Endodermal cell (in vitro differentiated cells): ENCODE measurements at regions not wholly inside any gene's neighbourhood (a gene's known extent, or its start where the extent isn't known, plus 50 kb on each side); places are given as distances from the start of the nearest gene placed in this dataset.

Experiments used
- DNase-seq: peaks from one replicate; pipeline ENCODE4 v3.0.0-alpha.2; 2017
- H3K27ac ChIP-seq: 2 replicates; pipeline ENCODE4 v1.5.1; 2013; ENCODE audit warnings: mild to moderate bottlenecking, low read depth, low read length, moderate library complexity
- H3K27me3 ChIP-seq: 2 replicates; pipeline ENCODE4 v1.6.1; 2013; ENCODE audit warnings: mild to moderate bottlenecking, low read length, moderate library complexity; ENCODE audit not compliant: insufficient read depth, control insufficient read depth, poor library complexity, severe bottlenecking
- H3K36me3 ChIP-seq: 2 replicates; pipeline ENCODE4 v1.7.0; 2013; ENCODE audit warnings: mild to moderate bottlenecking, low read length, moderate library complexity; ENCODE audit not compliant: control insufficient read depth, insufficient read depth
- H3K4me1 ChIP-seq: one replicate; pipeline ENCODE4 v1.7.0; 2013; ENCODE audit warnings: low read length; ENCODE audit not compliant: control insufficient read depth, insufficient read depth
- H3K4me3 ChIP-seq: 2 replicates; pipeline ENCODE4 v1.5.1; 2013; ENCODE audit warnings: mild to moderate bottlenecking, low read length, moderate library complexity
- H3K9ac ChIP-seq: 2 replicates; pipeline ENCODE4 v1.6.1; 2013; ENCODE audit warnings: mild to moderate bottlenecking, low read length, moderate library complexity; ENCODE audit not compliant: poor library complexity, severe bottlenecking; ENCODE audit errors: extremely low read depth
- H3K9me3 ChIP-seq: 2 replicates; pipeline ENCODE4 v1.6.1; 2013; ENCODE audit warnings: mild to moderate bottlenecking, low read length, moderate library complexity; ENCODE audit not compliant: control insufficient read depth
- H3K27ac Mint-ChIP-seq: 2 replicates; pipeline ENCODE4 v1.8.0; 2020; ENCODE audit warnings: mixed read lengths
- H3K27me3 Mint-ChIP-seq: 2 replicates; pipeline ENCODE4 v1.8.0; 2021; ENCODE audit warnings: mild to moderate bottlenecking, mixed read lengths; ENCODE audit not compliant: insufficient read depth
- H3K36me3 Mint-ChIP-seq: 2 replicates; pipeline ENCODE4 v1.8.0; 2020; ENCODE audit warnings: low read depth, mixed read lengths
- H3K4me1 Mint-ChIP-seq: 2 replicates; pipeline ENCODE4 v1.8.0; 2020; ENCODE audit warnings: mixed read lengths
- H3K4me3 Mint-ChIP-seq: 2 replicates; pipeline ENCODE4 v1.8.0; 2020; ENCODE audit warnings: mild to moderate bottlenecking, moderate library complexity, mixed read lengths
- H3K9me3 Mint-ChIP-seq: 2 replicates; pipeline ENCODE4 v1.8.0; 2020; ENCODE audit warnings: mild to moderate bottlenecking, mixed read lengths
- WGBS, 2 experiments: methylation state at CpG; one replicate each; pipeline versions ENCODE4 v1.1.5 to v1.1.7; 2013; ENCODE audit warnings: missing lambda C conversion rate in 2 of 2, mixed read lengths in 1 of 2; ENCODE audit not compliant: insufficient coverage in 1 of 2, insufficient read length in 1 of 2; 5-methylcytosine and 5-hydroxymethylcytosine counted together
- TF ChIP-seq, protein P1 (sequence below): fragments of 200-600 bp; sonication (generic); conservative IDR thresholded peaks from 2 replicates; pipeline ENCODE4 v1.5.0; 2021; ENCODE audit warnings: antibody characterized with exemption, mild to moderate bottlenecking

DNA sequence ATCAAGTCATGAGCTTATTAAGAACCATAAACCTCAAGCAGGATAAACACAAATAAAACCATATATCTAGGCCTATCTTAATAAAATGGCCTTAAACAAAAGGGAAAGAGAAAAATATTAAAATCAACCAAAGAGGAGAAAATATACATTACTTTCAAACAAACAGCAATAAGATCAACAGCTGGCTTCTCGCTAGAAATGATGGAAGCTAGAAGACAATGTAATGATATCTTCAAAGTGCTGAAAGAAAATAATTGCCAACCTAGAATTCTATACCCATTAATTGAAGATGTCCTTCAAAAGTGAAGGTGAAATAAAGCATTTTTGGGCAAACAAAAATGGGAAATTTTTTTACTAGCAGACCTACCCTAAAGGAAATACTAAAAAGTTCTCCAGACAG, 142.9 kb upstream of the PODXL start:
- DNase-seq = no peak
- TF ChIP-seq, protein P1, sequence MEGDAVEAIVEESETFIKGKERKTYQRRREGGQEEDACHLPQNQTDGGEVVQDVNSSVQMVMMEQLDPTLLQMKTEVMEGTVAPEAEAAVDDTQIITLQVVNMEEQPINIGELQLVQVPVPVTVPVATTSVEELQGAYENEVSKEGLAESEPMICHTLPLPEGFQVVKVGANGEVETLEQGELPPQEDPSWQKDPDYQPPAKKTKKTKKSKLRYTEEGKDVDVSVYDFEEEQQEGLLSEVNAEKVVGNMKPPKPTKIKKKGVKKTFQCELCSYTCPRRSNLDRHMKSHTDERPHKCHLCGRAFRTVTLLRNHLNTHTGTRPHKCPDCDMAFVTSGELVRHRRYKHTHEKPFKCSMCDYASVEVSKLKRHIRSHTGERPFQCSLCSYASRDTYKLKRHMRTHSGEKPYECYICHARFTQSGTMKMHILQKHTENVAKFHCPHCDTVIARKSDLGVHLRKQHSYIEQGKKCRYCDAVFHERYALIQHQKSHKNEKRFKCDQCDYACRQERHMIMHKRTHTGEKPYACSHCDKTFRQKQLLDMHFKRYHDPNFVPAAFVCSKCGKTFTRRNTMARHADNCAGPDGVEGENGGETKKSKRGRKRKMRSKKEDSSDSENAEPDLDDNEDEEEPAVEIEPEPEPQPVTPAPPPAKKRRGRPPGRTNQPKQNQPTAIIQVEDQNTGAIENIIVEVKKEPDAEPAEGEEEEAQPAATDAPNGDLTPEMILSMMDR = no peak
- WGBS, 2 experiments = no CpG with 5 or more reads among the region's 1 CpG
- H3K4me3 ChIP-seq = no peak overlapping the region
- H3K27ac ChIP-seq = no peak overlapping the region
- H3K9ac ChIP-seq = no peak overlapping the region
- Mint-ChIP-seq H3K27ac (no peak overlapping the region), H3K27me3 (no peaks in the 10 kb centered on the region), H3K4me3 (no peak overlapping the region), H3K4me1 (no peaks in the 10 kb centered on the region), H3K9me3 (peaks cover 2% of the 10 kb centered on the region), H3K36me3 (no peaks in the 10 kb centered on the region)
- H3K4me1 ChIP-seq = no peaks in the 10 kb centered on the region
- no peaks in the 10 kb centered on the region for H3K36me3 ChIP-seq
- no peaks in the 10 kb centered on the region for H3K27me3 ChIP-seq
- no peaks in the 10 kb centered on the region for H3K9me3 ChIP-seq

DNA sequence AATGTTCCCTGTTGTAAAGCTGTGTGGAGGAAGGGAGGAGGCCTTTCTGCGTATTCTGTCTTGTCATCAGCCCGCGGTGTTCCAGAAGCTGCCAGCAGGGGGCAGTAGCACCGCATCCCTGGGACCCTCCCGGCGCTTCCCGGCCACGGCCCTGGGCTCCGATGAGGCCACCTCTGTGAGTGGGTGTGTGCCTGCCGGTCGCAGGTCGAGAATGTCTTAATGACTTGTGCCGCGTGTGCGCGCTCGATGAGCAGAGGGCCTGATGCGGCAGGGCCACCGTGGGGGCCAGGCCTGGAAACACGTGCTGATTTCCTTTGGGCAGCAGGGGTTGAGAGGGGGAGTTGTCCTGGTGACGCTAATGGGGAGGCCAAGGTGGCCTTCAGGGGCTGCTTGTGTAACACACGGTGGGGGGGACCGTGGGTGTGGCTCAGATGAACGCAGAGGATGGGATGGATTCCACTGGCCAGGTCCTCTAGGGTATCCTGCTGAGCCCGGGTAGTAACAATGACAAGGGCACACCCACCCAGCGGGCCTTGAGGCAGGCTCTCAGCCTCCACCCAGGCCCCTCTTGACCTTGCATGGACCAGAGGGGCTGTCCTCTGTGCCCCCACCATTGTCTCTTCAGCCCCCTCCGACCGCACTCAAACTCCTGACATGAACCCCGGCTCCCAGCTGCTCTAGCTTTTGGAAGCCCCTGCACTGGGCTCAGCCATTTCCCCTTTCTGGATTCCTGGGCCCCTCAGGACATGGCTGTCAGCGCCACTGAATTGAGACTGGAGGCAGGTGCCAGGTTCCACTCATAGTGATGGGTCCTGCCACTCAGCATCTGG, 135.9 kb upstream of the PODXL start:
- 33 to 47% methylated on average over 8 to 30 of the region's 30 CpGs for WGBS, 2 experiments
- Mint-ChIP-seq H3K4me3 (peak overlapping the region; percentile 34), H3K27ac (no peak overlapping the region), H3K36me3 (no peaks in the 10 kb centered on the region), H3K4me1 (peaks cover 4% of the 10 kb centered on the region), H3K27me3 (peaks cover 31% of the 10 kb centered on the region), H3K9me3 (no peaks in the 10 kb centered on the region)
- TF ChIP-seq, protein P1 = peak; percentile 99
- Histone ChIP-seq H3K27ac (no peak overlapping the region), H3K36me3 (no peaks in the 10 kb centered on the region), H3K4me1 (no peaks in the 10 kb centered on the region), H3K9me3 (no peaks in the 10 kb centered on the region), H3K4me3 (no peak overlapping the region), H3K27me3 (no peaks in the 10 kb centered on the region), H3K9ac (no peak overlapping the region)
- peak; percentile 98 for DNase-seq

GRCh38 chr7:131691454-131692130, 135.2 kb upstream of the PODXL start:
- Histone ChIP-seq H3K9me3 (no peaks in the 10 kb centered on the region), H3K27ac (no peak overlapping the region), H3K4me1 (no peaks in the 10 kb centered on the region), H3K9ac (no peak overlapping the region), H3K4me3 (no peak overlapping the region), H3K36me3 (no peaks in the 10 kb centered on the region), H3K27me3 (no peaks in the 10 kb centered on the region)
- TF ChIP-seq, protein P1 = no peak
- Mint-ChIP-seq H3K27ac (no peak overlapping the region), H3K4me1 (peaks cover 4% of the 10 kb centered on the region), H3K9me3 (no peaks in the 10 kb centered on the region), H3K36me3 (no peaks in the 10 kb centered on the region), H3K27me3 (peaks cover 37% of the 10 kb centered on the region), H3K4me3 (no peak overlapping the region)
- WGBS, 2 experiments = 59 to 93% methylated on average over 6 to 12 of the region's 12 CpGs
- DNase-seq = no peak
